HEK293T (cell line): ENCODE measurements at regions not wholly inside any gene's neighbourhood (a gene's known extent, or its start where the extent isn't known, plus 50 kb on each side); places are given as distances from the start of the nearest gene placed in this dataset.

Source experiments
- CTCF ChIA-PET: fragments of 350-600 bp; formaldehyde crosslinking; extraction: SDS; loops from one replicate; lab custom pipeline; 2021; ENCODE audit warnings: antibody characterized with exemption, inconsistent platforms; lab: Yijun Ruan, JAX
- POLR2A ChIA-PET: fragments of 350-600 bp; formaldehyde crosslinking; extraction: SDS; loops from one replicate; lab custom pipeline; 2020; ENCODE audit warnings: antibody characterized with exemption, inconsistent platforms; lab: Yijun Ruan, JAX
- DNase-seq: peaks from one replicate; pipeline ENCODE4 v3.0.0; 2012; ENCODE audit warnings: mixed read lengths; ENCODE audit errors: extremely low spot score
- ARNT ChIP-seq: fragments of 450-650 bp; IDR thresholded peaks from 2 replicates; pipeline ENCODE4 v1.6.1; 2017; ENCODE audit warnings: mild to moderate bottlenecking
- BHLHE40 ChIP-seq: fragments of 450-650 bp; IDR thresholded peaks from 2 replicates; pipeline ENCODE4 v1.6.1; 2016; ENCODE audit warnings: mild to moderate bottlenecking, moderate library complexity, borderline replicate concordance
- CTBP1 ChIP-seq: fragments of 450-650 bp; IDR thresholded peaks from 2 replicates; pipeline ENCODE4 v1.6.1; 2016; ENCODE audit warnings: borderline replicate concordance
- ELF4 ChIP-seq: fragments of 450-650 bp; IDR thresholded peaks from 2 replicates; pipeline ENCODE4 v1.6.1; 2017; ENCODE audit warnings: antibody characterized with exemption
- FOXA1 ChIP-seq: fragments of 450-650 bp; IDR thresholded peaks from 2 replicates; pipeline ENCODE4 v1.6.1; 2016; ENCODE audit warnings: mild to moderate bottlenecking
- FOXK2 ChIP-seq: fragments of 450-650 bp; IDR thresholded peaks from 2 replicates; pipeline ENCODE4 v1.6.1; 2016; ENCODE audit warnings: mild to moderate bottlenecking
- FOXM1 ChIP-seq: fragments of 450-650 bp; IDR thresholded peaks from 2 replicates; pipeline ENCODE4 v1.6.1; 2017; ENCODE audit warnings: mild to moderate bottlenecking, borderline replicate concordance
- HDGF ChIP-seq: fragments of 450-650 bp; IDR thresholded peaks from 2 replicates; pipeline ENCODE4 v1.6.1; 2017; ENCODE audit warnings: antibody characterized with exemption, borderline replicate concordance
- L3MBTL2 ChIP-seq: fragments of 450-650 bp; conservative IDR thresholded peaks from 2 replicates; pipeline ENCODE4 v1.6.1; 2016; ENCODE audit warnings: mild to moderate bottlenecking
- LEF1 ChIP-seq: fragments of 450-650 bp; IDR thresholded peaks from 2 replicates; pipeline ENCODE4 v1.6.1; 2017; ENCODE audit warnings: mild to moderate bottlenecking, borderline replicate concordance
- NFRKB ChIP-seq: fragments of 450-650 bp; IDR thresholded peaks from 2 replicates; pipeline ENCODE4 v1.6.1; 2016; ENCODE audit warnings: mild to moderate bottlenecking, moderate library complexity
- SP1 ChIP-seq: fragments of 450-650 bp; IDR thresholded peaks from 2 replicates; pipeline ENCODE4 v1.6.1; 2017
- SUZ12 ChIP-seq: fragments of 450-650 bp; IDR thresholded peaks from 2 replicates; pipeline ENCODE4 v1.6.1; 2016; ENCODE audit warnings: mild to moderate bottlenecking
- TARDBP ChIP-seq: fragments of 450-650 bp; IDR thresholded peaks from 2 replicates; pipeline ENCODE4 v1.6.1; 2016
- ZNF384 ChIP-seq: fragments of 450-650 bp; IDR thresholded peaks from 2 replicates; pipeline ENCODE4 v1.6.1; 2016
- TF ChIP-seq, protein P1 (sequence below): fragments of 450-650 bp; IDR thresholded peaks from 2 replicates; pipeline ENCODE4 v1.6.1; 2016

GRCh38 chr1:181262069-181262468 is 173.6 kb downstream of the IER5 start:
- POLR2A ChIA-PET: no interaction called here
- CTCF ChIA-PET: no interaction called here
- TF ChIP-seq FOXK2 (no peak), ELF4 (no peak), NFRKB (no peak), LEF1 (no peak)
- TF ChIP-seq, protein P1, sequence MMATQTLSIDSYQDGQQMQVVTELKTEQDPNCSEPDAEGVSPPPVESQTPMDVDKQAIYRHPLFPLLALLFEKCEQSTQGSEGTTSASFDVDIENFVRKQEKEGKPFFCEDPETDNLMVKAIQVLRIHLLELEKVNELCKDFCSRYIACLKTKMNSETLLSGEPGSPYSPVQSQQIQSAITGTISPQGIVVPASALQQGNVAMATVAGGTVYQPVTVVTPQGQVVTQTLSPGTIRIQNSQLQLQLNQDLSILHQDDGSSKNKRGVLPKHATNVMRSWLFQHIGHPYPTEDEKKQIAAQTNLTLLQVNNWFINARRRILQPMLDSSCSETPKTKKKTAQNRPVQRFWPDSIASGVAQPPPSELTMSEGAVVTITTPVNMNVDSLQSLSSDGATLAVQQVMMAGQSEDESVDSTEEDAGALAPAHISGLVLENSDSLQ: no peak
- no peak for DNase-seq

DNA sequence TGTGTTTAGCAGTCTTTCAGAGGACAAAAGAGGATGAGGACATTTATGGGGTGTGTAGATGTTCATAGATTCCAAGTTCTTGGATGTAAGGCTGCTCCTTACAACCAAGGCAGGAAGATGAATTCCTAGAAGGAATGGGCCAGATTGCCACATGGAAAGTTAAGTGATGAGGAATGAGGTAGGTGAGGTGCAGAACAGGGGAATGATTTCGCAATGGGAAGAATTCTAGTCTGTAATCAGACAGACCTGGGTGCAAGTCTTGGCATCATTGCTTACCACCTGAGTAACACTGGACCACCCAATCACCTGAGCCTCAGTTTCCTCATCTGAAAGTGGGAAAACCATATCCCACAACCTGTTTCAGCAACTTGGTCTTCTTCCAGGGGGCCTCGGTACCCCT is 174.9 kb downstream of the IER5 start:
- CTCF ChIA-PET: no interaction called here
- no peak for TF ChIP-seq NFRKB
- TF ChIP-seq ELF4: no peak
- no peak for TF ChIP-seq FOXK2
- no peak for TF ChIP-seq SP1
- no peak for TF ChIP-seq FOXM1
- no peak for TF ChIP-seq L3MBTL2
- no peak for TF ChIP-seq SUZ12
- TF ChIP-seq BHLHE40: no peak
- TF ChIP-seq FOXA1: no peak
- no peak for TF ChIP-seq ARNT
- no peak for TF ChIP-seq ZNF384
- no peak for TF ChIP-seq TARDBP
- TF ChIP-seq CTBP1: no peak
- TF ChIP-seq, protein P1: no peak
- no peak for TF ChIP-seq LEF1
- no peak for TF ChIP-seq HDGF
- POLR2A ChIA-PET: no interaction called here
- DNase-seq: no peak

DNA sequence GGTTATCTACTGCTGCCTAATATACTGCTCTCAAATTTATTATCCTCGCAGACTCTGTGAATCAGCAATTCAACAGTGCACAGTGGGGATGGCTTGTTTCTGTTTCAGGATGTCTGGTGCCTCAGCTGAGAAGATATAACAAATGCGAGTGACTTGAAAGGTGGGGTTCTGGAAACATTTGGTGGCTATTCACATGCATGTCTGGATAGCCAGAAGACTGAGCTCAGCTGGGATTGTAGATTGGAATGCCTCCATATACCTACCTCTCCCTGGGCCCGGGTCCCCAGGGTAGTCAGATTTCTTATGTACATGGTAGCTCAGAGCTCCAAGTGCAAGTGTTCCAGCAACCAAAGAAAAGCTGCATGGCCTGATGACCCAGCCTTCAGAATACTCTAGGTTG is 176.3 kb downstream of the IER5 start:
- CTCF ChIA-PET: no interaction called here
- POLR2A ChIA-PET: no interaction called here

GRCh38 chr1:181284978-181285377 is 196.5 kb downstream of the IER5 start:
- TF ChIP-seq ZNF384 (no peak), L3MBTL2 (no peak), LEF1 (no peak)
- TF ChIP-seq, protein P1: no peak
- CTCF ChIA-PET: no interaction called here
- DNase-seq: no peak
- POLR2A ChIA-PET: no interaction called here

More for the DNA sequence above, 176.3 kb downstream of the IER5 start:
- no peak for TF ChIP-seq FOXK2
- no peak for TF ChIP-seq NFRKB
- TF ChIP-seq TARDBP: no peak
- no peak for TF ChIP-seq LEF1
- TF ChIP-seq ZNF384: no peak
- TF ChIP-seq, protein P1: no peak
- DNase-seq: no peak

DNA sequence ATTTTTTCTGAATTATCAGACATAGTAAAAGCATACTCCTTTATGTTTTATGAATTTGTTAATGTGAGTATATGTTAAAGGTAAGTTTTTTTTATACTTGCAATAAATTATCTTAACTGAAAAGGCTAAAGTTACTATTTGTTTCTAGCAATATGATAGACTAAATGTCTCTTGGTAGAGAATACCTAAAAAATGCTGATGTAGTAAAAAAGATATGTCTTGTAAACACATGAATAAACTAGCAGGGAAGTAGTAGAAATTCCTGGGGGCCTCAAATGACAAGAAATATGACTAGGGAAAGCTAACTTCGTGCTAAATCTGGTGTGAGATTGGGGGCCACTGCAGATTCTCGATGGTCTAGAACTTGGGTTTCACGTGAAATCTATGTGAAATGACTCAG is 188.1 kb upstream of the CACNA1E start:
- POLR2A ChIA-PET: no interaction called here
- TF ChIP-seq FOXK2 (no peak), HDGF (no peak), ZNF384 (no peak), SUZ12 (no peak), FOXM1 (no peak), ARNT (no peak), BHLHE40 (no peak), SP1 (no peak), ELF4 (no peak), TARDBP (no peak), NFRKB (no peak), FOXA1 (no peak), L3MBTL2 (no peak)
- CTCF ChIA-PET: no interaction called here
- DNase-seq: no peak

DNA sequence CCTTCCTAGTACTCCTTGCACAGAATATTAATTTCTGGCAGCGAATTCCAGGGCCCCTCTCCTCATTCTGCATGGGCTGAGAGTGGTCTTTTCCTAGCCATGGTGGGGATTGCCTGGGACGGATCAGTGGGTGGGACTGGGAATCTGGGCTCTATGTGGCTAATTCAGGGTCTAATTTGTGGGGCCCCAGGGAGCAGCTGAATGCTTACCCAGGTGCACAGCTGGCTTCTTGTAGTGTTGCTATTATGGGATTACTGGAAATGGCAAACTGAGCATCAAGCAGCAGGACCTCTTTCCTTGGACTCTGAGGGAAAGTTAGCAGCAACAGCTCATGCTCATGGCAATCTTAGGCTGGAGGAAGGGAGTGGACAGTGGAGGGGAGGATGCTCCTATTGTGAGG is 187.1 kb upstream of the CACNA1E start:
- DNase-seq: no peak
- CTCF ChIA-PET: no interaction called here
- POLR2A ChIA-PET: no interaction called here
- no peak for TF ChIP-seq SP1
- TF ChIP-seq NFRKB: no peak
- no peak for TF ChIP-seq ARNT

DNA sequence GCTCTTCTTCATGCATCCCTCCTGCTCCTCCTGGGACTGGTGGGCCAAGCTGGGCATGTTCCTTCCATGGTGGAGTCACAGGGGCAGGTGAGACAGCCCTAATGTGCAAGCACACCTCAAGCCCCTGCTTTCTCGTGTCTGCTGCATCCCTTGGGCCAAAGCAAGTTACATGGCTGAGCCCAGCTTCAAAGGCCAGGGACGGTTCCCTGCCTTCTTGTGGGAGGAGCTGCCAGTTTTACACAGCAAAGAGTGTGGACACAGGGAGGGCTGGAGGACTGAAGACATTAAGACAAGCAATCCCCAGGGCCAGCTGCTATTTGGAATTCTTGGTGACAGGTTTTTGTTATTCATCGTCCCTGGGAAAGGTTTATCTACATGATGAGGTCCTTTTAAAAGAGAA is 175.2 kb upstream of the CACNA1E start:
- no peak for DNase-seq
- CTCF ChIA-PET: no interaction called here
- POLR2A ChIA-PET: no interaction called here
- TF ChIP-seq SP1 (no peak), FOXK2 (no peak), HDGF (no peak), NFRKB (no peak), SUZ12 (no peak), L3MBTL2 (no peak), ARNT (no peak), LEF1 (no peak), FOXA1 (no peak), TARDBP (no peak)
- TF ChIP-seq, protein P1: no peak
